ENCODE measurements at regions not wholly inside any gene's neighbourhood (a gene's known extent, or its start where the extent isn't known, plus 50 kb on each side); places are given as distances from the start of the nearest gene placed in this dataset.

DNA sequence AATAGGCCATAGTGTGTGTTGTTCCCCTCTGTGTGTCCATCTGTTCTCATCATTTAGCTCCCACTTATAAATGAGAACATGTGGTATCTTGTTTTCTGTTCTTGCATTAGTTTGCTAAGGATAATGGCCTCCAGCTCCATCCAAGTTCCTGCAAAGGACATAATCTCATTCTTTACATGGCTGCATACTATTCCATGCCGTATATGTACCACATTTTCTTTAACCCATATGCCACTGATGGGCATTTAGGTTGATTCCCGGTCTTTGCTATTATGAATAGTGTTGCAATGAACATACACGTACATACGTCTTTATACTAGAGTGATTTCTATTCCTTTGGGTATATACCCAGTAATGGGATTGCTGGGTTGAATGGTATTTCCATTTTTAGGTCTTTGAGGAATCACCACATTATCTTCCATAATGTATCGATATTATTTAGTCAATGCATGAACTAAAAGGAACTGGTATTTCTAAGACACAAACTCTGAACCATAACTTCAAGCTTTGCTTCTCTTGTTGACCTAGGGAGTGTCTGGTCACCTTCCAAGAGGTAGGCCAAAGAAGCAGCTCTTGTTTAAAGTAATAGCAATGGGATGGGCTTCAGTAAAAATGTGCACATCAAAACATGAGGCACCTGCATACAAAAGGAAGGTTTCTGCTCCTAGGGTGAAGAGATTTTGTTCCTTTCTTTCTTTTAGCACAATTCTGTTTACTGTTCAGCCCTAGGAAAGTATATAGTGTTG lies 343.0 kb upstream of the ARID1B start:
- Histone ChIP-seq H3K4me3 (replicated peaks; ENCODE audit: insufficient read depth, low read length) (no peak overlapping the region), H3K27me3 (ENCODE audit: insufficient read depth, poor library complexity, severe bottlenecking) (no peaks in the 10 kb centered on the region), H3K27ac (replicated peaks) (no peak overlapping the region)
- DNase-seq (ENCODE audit: low read depth in 1 of 2, low spot score in 1 of 2) = no peak
- no peak for TF ChIP-seq POLR2AphosphoS5 (IDR thresholded peaks at IDR 0.05; ENCODE audit: low read depth)
- TF ChIP-seq, protein P1, sequence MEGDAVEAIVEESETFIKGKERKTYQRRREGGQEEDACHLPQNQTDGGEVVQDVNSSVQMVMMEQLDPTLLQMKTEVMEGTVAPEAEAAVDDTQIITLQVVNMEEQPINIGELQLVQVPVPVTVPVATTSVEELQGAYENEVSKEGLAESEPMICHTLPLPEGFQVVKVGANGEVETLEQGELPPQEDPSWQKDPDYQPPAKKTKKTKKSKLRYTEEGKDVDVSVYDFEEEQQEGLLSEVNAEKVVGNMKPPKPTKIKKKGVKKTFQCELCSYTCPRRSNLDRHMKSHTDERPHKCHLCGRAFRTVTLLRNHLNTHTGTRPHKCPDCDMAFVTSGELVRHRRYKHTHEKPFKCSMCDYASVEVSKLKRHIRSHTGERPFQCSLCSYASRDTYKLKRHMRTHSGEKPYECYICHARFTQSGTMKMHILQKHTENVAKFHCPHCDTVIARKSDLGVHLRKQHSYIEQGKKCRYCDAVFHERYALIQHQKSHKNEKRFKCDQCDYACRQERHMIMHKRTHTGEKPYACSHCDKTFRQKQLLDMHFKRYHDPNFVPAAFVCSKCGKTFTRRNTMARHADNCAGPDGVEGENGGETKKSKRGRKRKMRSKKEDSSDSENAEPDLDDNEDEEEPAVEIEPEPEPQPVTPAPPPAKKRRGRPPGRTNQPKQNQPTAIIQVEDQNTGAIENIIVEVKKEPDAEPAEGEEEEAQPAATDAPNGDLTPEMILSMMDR (IDR thresholded peaks at IDR 0.05; ENCODE audit: insufficient read depth, low read length) = no peak
- TF ChIP-seq SPI1 (IDR thresholded peaks at IDR 0.05; ENCODE audit: borderline replicate concordance, low read depth) = no peak
- TF ChIP-seq, protein P2, sequence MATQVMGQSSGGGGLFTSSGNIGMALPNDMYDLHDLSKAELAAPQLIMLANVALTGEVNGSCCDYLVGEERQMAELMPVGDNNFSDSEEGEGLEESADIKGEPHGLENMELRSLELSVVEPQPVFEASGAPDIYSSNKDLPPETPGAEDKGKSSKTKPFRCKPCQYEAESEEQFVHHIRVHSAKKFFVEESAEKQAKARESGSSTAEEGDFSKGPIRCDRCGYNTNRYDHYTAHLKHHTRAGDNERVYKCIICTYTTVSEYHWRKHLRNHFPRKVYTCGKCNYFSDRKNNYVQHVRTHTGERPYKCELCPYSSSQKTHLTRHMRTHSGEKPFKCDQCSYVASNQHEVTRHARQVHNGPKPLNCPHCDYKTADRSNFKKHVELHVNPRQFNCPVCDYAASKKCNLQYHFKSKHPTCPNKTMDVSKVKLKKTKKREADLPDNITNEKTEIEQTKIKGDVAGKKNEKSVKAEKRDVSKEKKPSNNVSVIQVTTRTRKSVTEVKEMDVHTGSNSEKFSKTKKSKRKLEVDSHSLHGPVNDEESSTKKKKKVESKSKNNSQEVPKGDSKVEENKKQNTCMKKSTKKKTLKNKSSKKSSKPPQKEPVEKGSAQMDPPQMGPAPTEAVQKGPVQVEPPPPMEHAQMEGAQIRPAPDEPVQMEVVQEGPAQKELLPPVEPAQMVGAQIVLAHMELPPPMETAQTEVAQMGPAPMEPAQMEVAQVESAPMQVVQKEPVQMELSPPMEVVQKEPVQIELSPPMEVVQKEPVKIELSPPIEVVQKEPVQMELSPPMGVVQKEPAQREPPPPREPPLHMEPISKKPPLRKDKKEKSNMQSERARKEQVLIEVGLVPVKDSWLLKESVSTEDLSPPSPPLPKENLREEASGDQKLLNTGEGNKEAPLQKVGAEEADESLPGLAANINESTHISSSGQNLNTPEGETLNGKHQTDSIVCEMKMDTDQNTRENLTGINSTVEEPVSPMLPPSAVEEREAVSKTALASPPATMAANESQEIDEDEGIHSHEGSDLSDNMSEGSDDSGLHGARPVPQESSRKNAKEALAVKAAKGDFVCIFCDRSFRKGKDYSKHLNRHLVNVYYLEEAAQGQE (IDR thresholded peaks at IDR 0.05; ENCODE audit: insufficient replicate concordance, low read depth) = no peak
- no peak for TF ChIP-seq GABPA (IDR thresholded peaks at IDR 0.05; ENCODE audit: low read depth)

GRCh38 chr6:156432543-156432942 lies 344.6 kb upstream of the ARID1B start:
- Histone ChIP-seq H3K27me3 (ENCODE audit: insufficient read depth, poor library complexity, severe bottlenecking) (no peaks in the 10 kb centered on the region), H3K27ac (replicated peaks) (no peak overlapping the region), H3K4me3 (replicated peaks; ENCODE audit: insufficient read depth, low read length) (no peak overlapping the region)
- DNase-seq (ENCODE audit: low read depth in 1 of 2, low spot score in 1 of 2) = no peak
- TF ChIP-seq SPI1 (IDR thresholded peaks at IDR 0.05; ENCODE audit: borderline replicate concordance, low read depth) = no peak
- no peak for TF ChIP-seq GABPA (IDR thresholded peaks at IDR 0.05; ENCODE audit: low read depth)
- TF ChIP-seq, protein P2 (IDR thresholded peaks at IDR 0.05; ENCODE audit: insufficient replicate concordance, low read depth) = no peak
- no peak for TF ChIP-seq POLR2AphosphoS5 (IDR thresholded peaks at IDR 0.05; ENCODE audit: low read depth)
- TF ChIP-seq, protein P1 (IDR thresholded peaks at IDR 0.05; ENCODE audit: insufficient read depth, low read length) = no peak

DNA sequence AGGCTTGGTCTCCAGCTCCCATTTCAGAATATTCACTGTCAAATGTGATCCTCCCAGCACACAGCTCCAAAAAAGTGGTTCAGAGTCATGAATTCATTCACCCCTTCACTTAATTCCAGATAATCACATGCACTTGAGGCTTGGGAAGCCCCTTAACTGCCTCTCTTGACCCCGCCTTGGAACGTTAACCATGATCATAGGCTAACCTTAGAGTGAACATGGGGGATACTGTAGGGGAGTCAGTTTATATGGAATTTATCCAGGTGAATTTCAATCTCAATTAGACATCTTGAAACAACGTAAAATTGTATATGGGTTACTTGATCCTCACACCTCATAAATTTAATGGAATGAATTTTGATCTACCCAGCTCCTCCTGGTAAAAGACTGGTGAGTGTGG lies 346.8 kb upstream of the ARID1B start:
- no peak overlapping the region for H3K27ac ChIP-seq (replicated peaks)
- H3K4me3 ChIP-seq (replicated peaks; ENCODE audit: insufficient read depth, low read length) = no peak overlapping the region
- no peaks in the 10 kb centered on the region for H3K27me3 ChIP-seq (ENCODE audit: insufficient read depth, poor library complexity, severe bottlenecking)
- DNase-seq (ENCODE audit: low read depth in 1 of 2, low spot score in 1 of 2) = no peak
- TF ChIP-seq, protein P2 (IDR thresholded peaks at IDR 0.05; ENCODE audit: insufficient replicate concordance, low read depth) = no peak
- TF ChIP-seq POLR2AphosphoS5 (IDR thresholded peaks at IDR 0.05; ENCODE audit: low read depth) (no peak), GABPA (IDR thresholded peaks at IDR 0.05; ENCODE audit: low read depth) (no peak), SPI1 (IDR thresholded peaks at IDR 0.05; ENCODE audit: borderline replicate concordance, low read depth) (no peak)
- TF ChIP-seq, protein P1 (IDR thresholded peaks at IDR 0.05; ENCODE audit: insufficient read depth, low read length) = no peak
